Endothelial cell of umbilical vein (primary cell): ENCODE measurements at regions not wholly inside any gene's neighbourhood (a gene's known extent, or its start where the extent isn't known, plus 50 kb on each side); places are given as distances from the start of the nearest gene placed in this dataset.

Experiments
- BruUV-seq: library from RNA; stranded (reverse); fragments of 400-500 nt; replicated peaks from 2 replicates; lab custom pipeline; 2021; lab: Mats Ljungman, UMichigan
- CTCF ChIA-PET: fragments of 300-600, 350-600 bp; sonication (Branson Sonifier 250); formaldehyde crosslinking; loops from one replicate; lab custom pipeline; 2021; ENCODE audit warnings: antibody characterized with exemption, inconsistent platforms; lab: Charles Lee
- POLR2A ChIA-PET: fragments of 300-600, 350-600 bp; sonication (Branson Sonifier 250); formaldehyde crosslinking; loops from one replicate; lab custom pipeline; 2021; ENCODE audit warnings: antibody characterized with exemption, inconsistent platforms; lab: Charles Lee
- DNase-seq: peaks from one replicate; pipeline ENCODE4 v3.0.0-alpha.2; 2011; ENCODE audit warnings: low read depth, low spot score
- FAIRE-seq: peaks from 2 replicates; lab custom pipeline; 2011; peaks lifted over from hg19 to GRCh38; lab: Jason Lieb, UNC
- H2AFZ ChIP-seq: 2 replicates; pipeline ENCODE4 v1.6.0; 2012; ENCODE audit warnings: low read depth, low read length, control low read depth, inconsistent platforms
- H3K27ac ChIP-seq: 2 replicates; pipeline ENCODE4 v1.5.1; 2011; ENCODE audit warnings: low read depth, mild to moderate bottlenecking, control low read depth, low read length, moderate library complexity; ENCODE audit not compliant: insufficient read depth
- H3K27me3 ChIP-seq, 2 experiments: 2 replicates each; pipeline versions ENCODE4 v1.6.0 to v1.6.1; 2011; ENCODE audit warnings: low read length in 2 of 2, mixed read lengths in 1 of 2; ENCODE audit not compliant: control insufficient read depth in 2 of 2, insufficient read depth in 2 of 2
- H3K36me3 ChIP-seq, 2 experiments: 2 replicates in 1 of 2; 3 replicates in 1 of 2; pipeline ENCODE4 v1.5.1; 2011; ENCODE audit warnings: low read length in 2 of 2, mild to moderate bottlenecking in 1 of 2, moderate library complexity in 1 of 2; ENCODE audit not compliant: control insufficient read depth in 2 of 2, insufficient read depth in 2 of 2; ENCODE audit errors: extremely low read depth in 1 of 2
- H3K4me1 ChIP-seq: 3 replicates; pipeline ENCODE4 v1.5.1; 2011; ENCODE audit warnings: mild to moderate bottlenecking, low read length; ENCODE audit not compliant: control insufficient read depth, insufficient read depth; ENCODE audit errors: extremely low read depth
- H3K4me2 ChIP-seq: 2 replicates; pipeline ENCODE4 v1.6.1; 2011; ENCODE audit warnings: low read length, control low read depth, mixed read lengths; ENCODE audit not compliant: insufficient read depth
- H3K4me3 ChIP-seq, 3 experiments: fragments of 200-600 bp in 1 of 3; sonication (generic), shearing (Covaris generic) in 1 of 3; replicated peaks in 1 of 3; 2 replicates each; pipeline ENCODE4 v1.5.1; 2011 to 2016; ENCODE audit warnings: control low read depth in 3 of 3, low read length in 3 of 3, mild to moderate bottlenecking in 2 of 3, inconsistent platforms in 1 of 3, low read depth in 1 of 3, moderate library complexity in 1 of 3; ENCODE audit not compliant: insufficient read depth in 1 of 3
- H3K79me2 ChIP-seq: 2 replicates; pipeline ENCODE4 v1.6.0; 2012; ENCODE audit warnings: low read length, inconsistent platforms; ENCODE audit not compliant: control insufficient read depth, insufficient read depth
- H3K9ac ChIP-seq: replicated peaks from 2 replicates; pipeline ENCODE3; 2011; ENCODE audit warnings: low read length, control low read depth; ENCODE audit not compliant: insufficient read depth; ENCODE audit errors: extremely low read depth
- H3K9me1 ChIP-seq: replicated peaks from 3 replicates; pipeline ENCODE4 v1.6.0; 2011; ENCODE audit warnings: mild to moderate bottlenecking, low read length; ENCODE audit not compliant: control insufficient read depth, insufficient read depth; ENCODE audit errors: extremely low read depth
- H3K9me3 ChIP-seq: replicated peaks from 2 replicates; pipeline ENCODE4 v1.5.1; 2012; ENCODE audit warnings: low read length, inconsistent platforms; ENCODE audit not compliant: control insufficient read depth, insufficient read depth
- H4K20me1 ChIP-seq: replicated peaks from 2 replicates; pipeline ENCODE3; 2011; ENCODE audit warnings: mild to moderate bottlenecking, low read length; ENCODE audit not compliant: control insufficient read depth, insufficient read depth; ENCODE audit errors: extremely low read depth
- EZH2 ChIP-seq: IDR thresholded peaks from 2 replicates; pipeline ENCODE4 v1.6.1; 2012; ENCODE audit warnings: borderline replicate concordance, low read depth, mild to moderate bottlenecking, moderate library complexity, low read length, inconsistent platforms; ENCODE audit not compliant: severe bottlenecking
- FOS ChIP-seq: IDR thresholded peaks from 2 replicates; pipeline ENCODE4 v1.6.1; 2011; ENCODE audit warnings: mild to moderate bottlenecking, low read length, moderate library complexity, borderline replicate concordance; ENCODE audit not compliant: insufficient read depth
- GATA2 ChIP-seq: IDR thresholded peaks from 2 replicates; pipeline ENCODE4 v1.7.0; 2011; ENCODE audit warnings: low read depth, mild to moderate bottlenecking, moderate library complexity, mixed read lengths, low read length; ENCODE audit not compliant: insufficient read length, insufficient read depth
- JUN ChIP-seq: IDR thresholded peaks from 2 replicates; pipeline ENCODE4 v1.6.1; 2011; ENCODE audit warnings: borderline replicate concordance, low read depth; ENCODE audit not compliant: insufficient read length, insufficient read depth
- MAX ChIP-seq: IDR thresholded peaks from 2 replicates; pipeline ENCODE4 v1.6.1; 2011; ENCODE audit not compliant: insufficient read depth, insufficient read length
- MYC ChIP-seq: IDR thresholded peaks from one replicate; pipeline ENCODE4 v1.6.1; 2011; ENCODE audit warnings: mild to moderate bottlenecking, low read depth, low read length
- POLR2AphosphoS5 ChIP-seq: IDR thresholded peaks from 2 replicates; pipeline ENCODE4 v1.6.1; 2012; ENCODE audit warnings: low read depth, mild to moderate bottlenecking, control low read depth, low read length, moderate library complexity; ENCODE audit not compliant: insufficient read depth
- dilution Hi-C: fragments of 300-500 bp; cut with MboI; formaldehyde crosslinking; loops from one replicate; pipeline ENCODE4 v1.15.0; 2019; ENCODE audit warnings: low sequenced_read_pairs; ENCODE audit not compliant: extremely low pct_ligation_motif_present
- intact Hi-C: fragments of 100-400 bp; cut with micrococcal nuclease; formaldehyde crosslinking; loops from one replicate; pipeline ENCODE4 v1.10.0; 2022
- TF ChIP-seq, protein P1 (sequence below), 2 donors: IDR thresholded peaks; 1 replicate in 1 of 2; 2 replicates in 1 of 2; pipeline ENCODE4 v1.5.1; 2011; ENCODE audit warnings: low read length in 2 of 2, mild to moderate bottlenecking in 2 of 2, moderate library complexity in 2 of 2, control low read depth in 1 of 2, inconsistent platforms in 1 of 2, low read depth in 1 of 2; ENCODE audit not compliant: insufficient read depth in 1 of 2; ENCODE audit errors: extremely low read depth in 1 of 2

DNA sequence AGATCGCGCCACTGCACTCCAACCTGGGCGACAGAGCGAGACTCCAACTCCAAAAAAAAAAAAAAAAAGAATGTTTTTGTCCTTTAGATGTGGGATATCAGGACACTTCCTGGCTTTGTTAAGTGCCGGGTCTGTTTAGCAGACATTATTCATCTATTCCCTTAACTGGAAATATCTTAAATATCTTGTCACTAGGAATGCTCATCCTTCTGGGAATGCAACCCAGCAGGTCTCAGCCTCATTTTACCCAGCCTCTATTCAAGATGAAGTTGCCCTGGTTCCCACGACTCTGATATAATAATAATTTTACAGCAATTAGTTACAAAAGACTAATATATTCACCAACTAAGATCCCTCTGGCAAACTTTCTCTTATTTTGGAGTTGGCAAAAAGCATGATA, 260.9 kb upstream of the SLITRK3 start:
- Histone ChIP-seq H2AFZ (no peak overlapping the region), H3K36me3 (no peaks in the 10 kb centered on the region), H3K27ac (no peak overlapping the region), H3K9ac (no peak overlapping the region), H3K9me3 (peaks cover 7% of the 10 kb centered on the region), H4K20me1 (no peaks in the 10 kb centered on the region), H3K4me2 (no peak overlapping the region), H3K9me1 (no peaks in the 10 kb centered on the region), H3K79me2 (no peaks in the 10 kb centered on the region), H3K4me3 (no peak overlapping the region), H3K4me1 (no peaks in the 10 kb centered on the region), H3K27me3 (no peaks in the 10 kb centered on the region)
- DNase-seq: no peak
- no TSS peak for BruUV-seq
- TF ChIP-seq GATA2: no peak
- no peak for TF ChIP-seq MAX
- no peak for TF ChIP-seq EZH2
- TF ChIP-seq MYC: no peak
- no peak for TF ChIP-seq FOS
- no peak for TF ChIP-seq JUN
- TF ChIP-seq POLR2AphosphoS5: no peak
- CTCF ChIA-PET: no interaction called here
- POLR2A ChIA-PET: no interaction called here
- no peak for FAIRE-seq
- dilution Hi-C loops: no loop called here
- intact Hi-C loops: no loop called here

- Histone ChIP-seq H3K27ac (no peak overlapping the region), H3K9me1 (no peaks in the 10 kb centered on the region), H3K36me3 (no peaks in the 10 kb centered on the region), H3K4me2 (no peak overlapping the region), H3K27me3 (no peaks in the 10 kb centered on the region), H2AFZ (no peak overlapping the region), H3K4me1 (no peaks in the 10 kb centered on the region), H3K4me3 (no peak overlapping the region), H4K20me1 (no peaks in the 10 kb centered on the region), H3K9me3 (peaks cover 10% of the 10 kb centered on the region), H3K9ac (no peak overlapping the region), H3K79me2 (no peaks in the 10 kb centered on the region)
- no peak for FAIRE-seq
- ChIA-PET CTCF (no interaction called here), POLR2A (no interaction called here)
- no peak for DNase-seq
- dilution Hi-C loops (no loop called here), intact Hi-C loops (no loop called here)
- BruUV-seq: no TSS peak
- TF ChIP-seq MAX (no peak), POLR2AphosphoS5 (no peak), MYC (no peak), FOS (no peak)
- TF ChIP-seq, protein P1, sequence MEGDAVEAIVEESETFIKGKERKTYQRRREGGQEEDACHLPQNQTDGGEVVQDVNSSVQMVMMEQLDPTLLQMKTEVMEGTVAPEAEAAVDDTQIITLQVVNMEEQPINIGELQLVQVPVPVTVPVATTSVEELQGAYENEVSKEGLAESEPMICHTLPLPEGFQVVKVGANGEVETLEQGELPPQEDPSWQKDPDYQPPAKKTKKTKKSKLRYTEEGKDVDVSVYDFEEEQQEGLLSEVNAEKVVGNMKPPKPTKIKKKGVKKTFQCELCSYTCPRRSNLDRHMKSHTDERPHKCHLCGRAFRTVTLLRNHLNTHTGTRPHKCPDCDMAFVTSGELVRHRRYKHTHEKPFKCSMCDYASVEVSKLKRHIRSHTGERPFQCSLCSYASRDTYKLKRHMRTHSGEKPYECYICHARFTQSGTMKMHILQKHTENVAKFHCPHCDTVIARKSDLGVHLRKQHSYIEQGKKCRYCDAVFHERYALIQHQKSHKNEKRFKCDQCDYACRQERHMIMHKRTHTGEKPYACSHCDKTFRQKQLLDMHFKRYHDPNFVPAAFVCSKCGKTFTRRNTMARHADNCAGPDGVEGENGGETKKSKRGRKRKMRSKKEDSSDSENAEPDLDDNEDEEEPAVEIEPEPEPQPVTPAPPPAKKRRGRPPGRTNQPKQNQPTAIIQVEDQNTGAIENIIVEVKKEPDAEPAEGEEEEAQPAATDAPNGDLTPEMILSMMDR (IDR thresholded peaks at IDR 0.05; ENCODE audit: extremely low read depth in 1 of 2, insufficient read depth in 1 of 2, low read depth in 1 of 2, low read length in 2 of 2): no peak
Measured at GRCh38 chr3:165455793-165456192, 259.6 kb upstream of the SLITRK3 start.
